B cell (primary cell): ENCODE measurements at regions not wholly inside any gene's neighbourhood (a gene's known extent, or its start where the extent isn't known, plus 50 kb on each side); places are given as distances from the start of the nearest gene placed in this dataset.
"Not testable (repeated sequence)": the region's sequence is repeated elsewhere in the genome, so short reads cannot be mapped to it uniquely, and the experiment has no call there.

Experiments
- ATAC-seq: fragments of 200-7000 bp; cut with Tn5 transposase; one replicate; pipeline ENCODE4 v1.10.0; 2021; ENCODE audit warnings: low read depth, mild to moderate bottlenecking, moderate number of reproducible peaks, moderate library complexity
- CTCF ChIA-PET: fragments of 350-600 bp; sonication (Branson Sonifier 250); formaldehyde crosslinking; loops from one replicate; lab custom pipeline; 2021; ENCODE audit warnings: antibody characterized with exemption, inconsistent platforms; lab: Charles Lee
- POLR2A ChIA-PET: fragments of 350-600 bp; sonication (Branson Sonifier 250); formaldehyde crosslinking; loops from one replicate; lab custom pipeline; 2021; ENCODE audit warnings: antibody characterized with exemption; lab: Charles Lee
- DNase-seq: peaks from one replicate; pipeline ENCODE4 v3.0.0; 2013
- H2AFZ ChIP-seq: 2 replicates; pipeline ENCODE4 v1.6.1; 2012; ENCODE audit warnings: mild to moderate bottlenecking, low read depth, low read length; ENCODE audit not compliant: insufficient read depth, poor library complexity, severe bottlenecking
- H3K27ac ChIP-seq, 2 donors: 1 replicate in 1 of 2; 2 replicates in 1 of 2; pipeline ENCODE4 v1.5.1; 2012 to 2013; ENCODE audit warnings: low read length in 2 of 2, mild to moderate bottlenecking in 2 of 2, moderate library complexity in 1 of 2
- H3K27me3 ChIP-seq, 4 experiments: fragments of 200-600 bp in 1 of 4; sonication (generic) in 1 of 4; replicated peaks in 1 of 4; 1 replicate in 2 of 4; 2 replicates in 2 of 4; pipeline versions ENCODE4 v1.6.1 to v1.7.0; 2013 to 2016; ENCODE audit warnings: low read length in 3 of 4, mild to moderate bottlenecking in 2 of 4, mixed read lengths in 1 of 4, moderate library complexity in 1 of 4; ENCODE audit not compliant: insufficient read depth in 4 of 4, control insufficient read depth in 3 of 4; ENCODE audit errors: control extremely low read depth in 1 of 4
- H3K36me3 ChIP-seq, 2 experiments: replicated peaks in 1 of 2; 1 replicate in 1 of 2; 2 replicates in 1 of 2; pipeline versions ENCODE4 v1.6.1 to v1.7.1; 2013; ENCODE audit warnings: low read length in 1 of 2; ENCODE audit not compliant: insufficient read depth in 2 of 2, control insufficient read depth in 1 of 2; ENCODE audit errors: control extremely low read depth in 1 of 2, extremely low read depth in 1 of 2
- H3K4me1 ChIP-seq, 2 donors: fragments of 200-600 bp in 1 of 2; sonication (generic) in 1 of 2; 1 replicate in 1 of 2; 2 replicates in 1 of 2; pipeline versions ENCODE4 v1.5.1 to v1.6.1; 2013 to 2017; ENCODE audit warnings: low read length in 2 of 2; ENCODE audit not compliant: control insufficient read depth in 2 of 2, insufficient read depth in 2 of 2
- H3K4me2 ChIP-seq: replicated peaks from 2 replicates; pipeline ENCODE3; 2012; ENCODE audit warnings: mild to moderate bottlenecking, low read depth, low read length; ENCODE audit not compliant: poor library complexity, severe bottlenecking
- H3K4me3 ChIP-seq, 5 experiments: fragments of 200-600 bp in 1 of 5; sonication (generic) in 1 of 5; 1 replicate in 3 of 5; 2 replicates in 2 of 5; pipeline versions ENCODE4 v1.5.1 to v1.7.0; 2011 to 2016; ENCODE audit warnings: low read length in 4 of 5, mild to moderate bottlenecking in 4 of 5, low read depth in 2 of 5, control low read depth in 1 of 5, moderate library complexity in 1 of 5; ENCODE audit not compliant: insufficient read depth in 1 of 5; ENCODE audit errors: control extremely low read depth in 1 of 5, extremely low read depth in 1 of 5
- H3K79me2 ChIP-seq: fragments of 200-600 bp; sonication (generic); one replicate; pipeline ENCODE4 v1.6.0; 2016; ENCODE audit warnings: low read length; ENCODE audit not compliant: control insufficient read depth, insufficient read depth
- H3K9ac ChIP-seq: fragments of 200-600 bp; sonication (generic); 2 replicates; pipeline ENCODE4 v1.6.1; 2017; ENCODE audit warnings: mild to moderate bottlenecking, low read length, moderate library complexity
- H3K9me3 ChIP-seq, 3 donors: one replicate each; pipeline versions ENCODE4 v1.6.1 to v1.7.1; 2013; ENCODE audit warnings: low read length in 2 of 3; ENCODE audit not compliant: control insufficient read depth in 2 of 3, insufficient read depth in 1 of 3; ENCODE audit errors: control extremely low read depth in 1 of 3
- H4K20me1 ChIP-seq: 2 replicates; pipeline ENCODE4 v1.6.0; 2012; ENCODE audit warnings: mild to moderate bottlenecking, low read length; ENCODE audit not compliant: insufficient read depth, control insufficient read depth, poor library complexity, severe bottlenecking
- H3K27ac Mint-ChIP-seq: one replicate; pipeline ENCODE4 v1.8.0; 2021; ENCODE audit warnings: mixed read lengths
- H3K27me3 Mint-ChIP-seq: one replicate; pipeline ENCODE4 v1.8.0; 2021; ENCODE audit warnings: mixed read lengths
- H3K4me1 Mint-ChIP-seq: one replicate; pipeline ENCODE4 v1.8.0; 2021; ENCODE audit warnings: mixed read lengths
- H3K4me3 Mint-ChIP-seq: one replicate; pipeline ENCODE4 v1.8.0; 2021; ENCODE audit warnings: mixed read lengths
- H3K9me3 Mint-ChIP-seq: one replicate; pipeline ENCODE4 v1.8.0; 2022; ENCODE audit warnings: mixed read lengths; ENCODE audit not compliant: insufficient read depth
- EZH2 ChIP-seq: IDR thresholded peaks from 2 replicates; pipeline ENCODE4 v1.6.1; 2012; ENCODE audit warnings: borderline replicate concordance, low read depth, mild to moderate bottlenecking, moderate library complexity, low read length; ENCODE audit not compliant: insufficient read depth, poor library complexity, severe bottlenecking
- WGBS: methylation state at CpG from one replicate; pipeline ENCODE4 v1.1.5; 2013; ENCODE audit warnings: missing lambda C conversion rate; ENCODE audit not compliant: insufficient coverage; 5-methylcytosine and 5-hydroxymethylcytosine counted together
- intact Hi-C: fragments of 100-400 bp; cut with micrococcal nuclease; formaldehyde crosslinking; loops from one replicate; pipeline ENCODE4 v1.10.0; 2022
- TF ChIP-seq, protein P1 (sequence below): fragments of 200-600 bp; IDR thresholded peaks from one replicate; pipeline ENCODE4 v1.8.0; 2022; ENCODE audit warnings: antibody characterized with exemption, mild to moderate bottlenecking

DNA sequence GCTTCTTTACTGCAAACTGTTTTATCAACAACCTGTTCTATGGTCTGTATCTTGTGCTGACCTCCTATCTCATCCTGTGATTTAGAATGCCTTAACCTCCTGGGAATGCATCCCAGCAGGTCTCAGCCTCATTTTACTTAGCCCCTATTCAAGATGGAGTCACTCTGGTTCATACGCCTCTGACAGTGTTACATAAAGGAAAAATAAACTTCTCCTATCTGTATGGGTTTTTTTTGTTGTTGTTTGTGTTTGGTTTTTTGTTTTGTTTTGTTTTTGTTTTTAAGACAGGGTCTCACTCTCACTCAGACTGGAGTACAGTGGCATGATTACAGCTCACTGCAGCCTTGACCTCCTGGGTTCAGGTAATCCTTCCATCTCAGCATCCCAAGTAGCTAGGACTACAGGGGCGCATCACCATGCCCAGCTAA lies 62.1 kb downstream of the RESF1 start:
- no peak overlapping the region for H3K27ac Mint-ChIP-seq
- H3K36me3 ChIP-seq, result no peaks in the 10 kb centered on the region
- no peaks in the 10 kb centered on the region for H4K20me1 ChIP-seq
- intact Hi-C loops, result no loop called here
- no peak overlapping the region for H3K4me3 Mint-ChIP-seq
- peaks cover 11% of the 10 kb centered on the region for H3K4me1 Mint-ChIP-seq
- H3K9ac ChIP-seq, result no peak overlapping the region
- no peak overlapping the region for H3K27ac ChIP-seq
- H3K27me3 ChIP-seq, result no peaks in the 10 kb centered on the region
- H3K9me3 Mint-ChIP-seq, result no peaks in the 10 kb centered on the region
- peaks cover 10% of the 10 kb centered on the region in 2 donors for H3K4me1 ChIP-seq
- DNase-seq, result no peak
- no peaks in the 10 kb centered on the region for H3K27me3 Mint-ChIP-seq
- no peaks in the 10 kb centered on the region for H3K79me2 ChIP-seq
- no peak overlapping the region for H3K4me2 ChIP-seq
- 100% methylated on average over 1 of the region's 2 CpGs for WGBS
- ChIA-PET POLR2A (no interaction called here), CTCF (no interaction called here)
- H3K9me3 ChIP-seq, result no peaks in the 10 kb centered on the region
- H3K4me3 ChIP-seq, result no peak overlapping the region
- no peak overlapping the region for H2AFZ ChIP-seq
- no peak for ATAC-seq
- TF ChIP-seq EZH2, result no peak
- TF ChIP-seq, protein P1, sequence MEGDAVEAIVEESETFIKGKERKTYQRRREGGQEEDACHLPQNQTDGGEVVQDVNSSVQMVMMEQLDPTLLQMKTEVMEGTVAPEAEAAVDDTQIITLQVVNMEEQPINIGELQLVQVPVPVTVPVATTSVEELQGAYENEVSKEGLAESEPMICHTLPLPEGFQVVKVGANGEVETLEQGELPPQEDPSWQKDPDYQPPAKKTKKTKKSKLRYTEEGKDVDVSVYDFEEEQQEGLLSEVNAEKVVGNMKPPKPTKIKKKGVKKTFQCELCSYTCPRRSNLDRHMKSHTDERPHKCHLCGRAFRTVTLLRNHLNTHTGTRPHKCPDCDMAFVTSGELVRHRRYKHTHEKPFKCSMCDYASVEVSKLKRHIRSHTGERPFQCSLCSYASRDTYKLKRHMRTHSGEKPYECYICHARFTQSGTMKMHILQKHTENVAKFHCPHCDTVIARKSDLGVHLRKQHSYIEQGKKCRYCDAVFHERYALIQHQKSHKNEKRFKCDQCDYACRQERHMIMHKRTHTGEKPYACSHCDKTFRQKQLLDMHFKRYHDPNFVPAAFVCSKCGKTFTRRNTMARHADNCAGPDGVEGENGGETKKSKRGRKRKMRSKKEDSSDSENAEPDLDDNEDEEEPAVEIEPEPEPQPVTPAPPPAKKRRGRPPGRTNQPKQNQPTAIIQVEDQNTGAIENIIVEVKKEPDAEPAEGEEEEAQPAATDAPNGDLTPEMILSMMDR, result no peak

DNA sequence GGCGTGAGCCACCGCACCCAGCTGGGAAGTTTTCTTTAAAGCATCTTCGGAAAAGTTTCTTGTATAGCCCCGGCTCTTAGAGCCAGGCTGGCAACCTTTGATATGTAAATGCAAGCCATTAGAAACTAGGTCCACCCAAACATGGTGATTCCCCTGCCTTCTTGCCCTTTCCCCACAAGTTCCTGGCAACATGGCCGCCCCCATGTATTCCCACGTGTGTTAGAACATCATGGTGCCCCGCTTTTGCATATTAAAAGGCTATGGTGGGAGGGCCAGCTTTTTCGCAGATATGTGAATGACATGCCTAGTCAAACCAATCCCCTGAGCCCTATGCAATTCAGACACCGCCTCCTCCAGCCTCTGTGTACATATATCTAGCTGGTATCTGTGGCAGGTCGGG lies 63.2 kb downstream of the RESF1 start:
- H3K27me3 ChIP-seq, ATAC-seq, H3K27me3 Mint-ChIP-seq, H3K9me3 ChIP-seq, H3K9me3 Mint-ChIP-seq, H4K20me1 ChIP-seq, H3K9ac ChIP-seq, H3K27ac Mint-ChIP-seq, H3K4me3 ChIP-seq, H3K27ac ChIP-seq, CTCF ChIA-PET, H3K36me3 ChIP-seq, POLR2A ChIA-PET, H3K4me3 Mint-ChIP-seq, H2AFZ ChIP-seq, DNase-seq, intact Hi-C loops, H3K79me2 ChIP-seq, H3K4me2 ChIP-seq: not testable (repeated sequence)
- H3K4me1 ChIP-seq, result peaks cover 16 to 17% of the 10 kb centered on the region in 2 donors
- peaks cover 18% of the 10 kb centered on the region for H3K4me1 Mint-ChIP-seq
- WGBS, result 91% methylated on average over 5 of the region's 10 CpGs

DNA sequence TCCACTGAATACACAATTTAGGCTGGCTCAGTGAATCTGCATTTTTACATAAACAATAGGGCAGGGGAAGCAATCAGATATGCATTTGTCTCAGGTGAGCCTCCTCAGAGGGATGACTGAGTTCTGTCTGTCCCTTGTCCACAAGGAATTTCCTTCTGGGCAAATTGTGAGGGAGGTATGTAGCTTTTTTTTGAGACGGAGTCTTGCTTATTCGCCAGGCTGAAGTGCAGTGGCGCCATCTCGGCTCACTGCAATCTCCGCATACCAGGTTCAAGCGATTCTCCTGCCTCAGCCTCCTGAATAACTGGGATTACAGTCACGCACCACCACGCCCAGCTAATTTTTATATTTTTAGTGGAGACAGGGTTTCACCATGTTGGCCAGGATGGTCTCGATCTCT lies 64.6 kb downstream of the RESF1 start:
- H3K4me2 ChIP-seq, ATAC-seq, POLR2A ChIA-PET, H3K79me2 ChIP-seq, H3K36me3 ChIP-seq, H3K27me3 Mint-ChIP-seq, H3K27me3 ChIP-seq, H3K4me3 Mint-ChIP-seq, H3K27ac Mint-ChIP-seq, H3K9ac ChIP-seq, H3K27ac ChIP-seq, intact Hi-C loops, H2AFZ ChIP-seq, H3K9me3 ChIP-seq, H3K9me3 Mint-ChIP-seq, H4K20me1 ChIP-seq, DNase-seq, H3K4me3 ChIP-seq: not testable (repeated sequence)
- H3K4me1 ChIP-seq, result peaks cover 29% of the 10 kb centered on the region in 2 donors
- H3K4me1 Mint-ChIP-seq, result peaks cover 27% of the 10 kb centered on the region
- WGBS, result 93% methylated on average over 7 of the region's 9 CpGs
- CTCF ChIA-PET, result interaction anchor here (0.7 to 1.4 kb wide), 2 partner anchors 13 to 46 kb away, joined by 3 to 4 read pairs; no protein-coding TSS in a partner anchor
